ENCODE measurements at regions not wholly inside any gene's neighbourhood (a gene's known extent, or its start where the extent isn't known, plus 50 kb on each side); places are given as distances from the start of the nearest gene placed in this dataset.
"Not testable (repeated sequence)": the region's sequence is repeated elsewhere in the genome, so short reads cannot be mapped to it uniquely, and the experiment has no call there.

GRCh38 chr12:131659976-131660375 lies 50.9 kb upstream of the SFSWAP start:
- TF ChIP-seq TAF1, POLR2A (IDR thresholded peaks at IDR 0.05; ENCODE audit: low read depth, low read length): not testable (repeated sequence)

Measured in GM12891 (cell line).